Kidney (tissue), 13 donors: ENCODE measurements at regions not wholly inside any gene's neighbourhood (a gene's known extent, or its start where the extent isn't known, plus 50 kb on each side); places are given as distances from the start of the nearest gene placed in this dataset.

Experiments used
- DNase-seq, 5 donors: peaks; one replicate each; pipeline ENCODE4 v3.0.0-alpha.2; 2013 to 2020
- FAIRE-seq: peaks from 2 replicates; lab custom pipeline; 2012; peaks lifted over from hg19 to GRCh38; lab: Jason Lieb, UNC
- H3K27ac ChIP-seq, 2 donors: one replicate each; pipeline ENCODE4 v1.7.0; 2013; ENCODE audit warnings: low read depth in 2 of 2, low read length in 2 of 2, inconsistent platforms in 1 of 2
- H3K27me3 ChIP-seq: one replicate; pipeline ENCODE4 v1.7.1; 2013; ENCODE audit warnings: low read length, inconsistent platforms; ENCODE audit not compliant: control insufficient read depth, insufficient read depth
- H3K36me3 ChIP-seq, 3 donors: one replicate each; pipeline versions ENCODE4 v1.7.0 to v1.7.1; 2013; ENCODE audit warnings: low read length in 3 of 3, control low read depth in 1 of 3, inconsistent platforms in 1 of 3; ENCODE audit not compliant: insufficient read depth in 3 of 3, control insufficient read depth in 2 of 3
- H3K4me1 ChIP-seq, 3 donors: one replicate each; pipeline versions ENCODE4 v1.7.0 to v1.7.1; 2013; ENCODE audit warnings: low read length in 3 of 3, inconsistent platforms in 1 of 3, low read depth in 1 of 3; ENCODE audit not compliant: control insufficient read depth in 2 of 3, insufficient read depth in 2 of 3
- H3K4me3 ChIP-seq, 3 donors: one replicate each; pipeline versions ENCODE4 v1.7.0 to v1.8.1; 2013; ENCODE audit warnings: low read length in 3 of 3, control low read depth in 1 of 3, inconsistent platforms in 1 of 3
- H3K9ac ChIP-seq, 3 donors: one replicate each; pipeline versions ENCODE4 v1.7.0 to v1.7.1; 2013; ENCODE audit warnings: low read length in 3 of 3, control low read depth in 1 of 3, inconsistent platforms in 1 of 3
- H3K9me3 ChIP-seq, 3 donors: one replicate each; pipeline versions ENCODE4 v1.7.0 to v1.7.1; 2013; ENCODE audit warnings: low read length in 3 of 3, control low read depth in 1 of 3, inconsistent platforms in 1 of 3; ENCODE audit not compliant: control insufficient read depth in 2 of 3, insufficient read depth in 1 of 3
- intact Hi-C: fragments of 100-400 bp; cut with DNase I; formaldehyde crosslinking; loops from one replicate; pipeline ENCODE4 v1.11.1; 2022
- TF ChIP-seq, protein P1 (sequence below): IDR thresholded peaks from 3 replicates; pipeline ENCODE4 v1.5.1; 2012; ENCODE audit warnings: mild to moderate bottlenecking, moderate library complexity, borderline replicate concordance; ENCODE audit not compliant: insufficient read depth; ENCODE audit errors: extremely low read depth
- donor health status: control.
- donor health status: control.
- donor health status: control.
- donor health status: control.
- donor health status: control.
- donor health status: DM: yes; HTN: yes; CAD: no.
- donor health status: Normal renal cell carcinoma (clear cell type).

DNA sequence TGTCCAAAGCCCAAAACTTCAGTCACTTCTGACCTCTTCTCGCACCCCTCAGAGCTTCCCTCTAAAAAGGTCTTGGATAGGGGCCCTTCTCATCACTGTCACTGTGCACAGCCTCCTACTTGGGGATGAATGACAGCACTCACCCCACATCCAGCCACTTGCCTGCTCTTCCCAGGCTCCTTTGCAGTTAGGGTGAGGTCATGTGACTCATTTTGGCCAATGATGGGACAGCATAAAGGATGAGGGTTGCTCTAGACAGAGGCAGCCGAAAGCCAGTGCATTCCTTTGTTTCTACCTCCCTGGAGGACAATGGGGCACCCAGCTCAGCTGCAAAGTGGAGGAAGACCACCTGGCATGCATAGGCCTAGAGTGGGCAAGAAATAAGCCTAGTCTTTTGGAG lies 1413.3 kb downstream of the TBC1D22A start:
- FAIRE-seq (no peak), DNase-seq (no peak)
- no peak overlapping the region for H3K4me3 ChIP-seq
- H3K9me3 ChIP-seq = no peaks in the 10 kb centered on the region
- intact Hi-C loops = no loop called here
- H3K27me3 ChIP-seq = no peaks in the 10 kb centered on the region
- no peak overlapping the region for H3K27ac ChIP-seq
- no peaks in the 10 kb centered on the region for H3K36me3 ChIP-seq
- no peak overlapping the region for H3K9ac ChIP-seq
- no peaks in the 10 kb centered on the region for H3K4me1 ChIP-seq
- TF ChIP-seq, protein P1, sequence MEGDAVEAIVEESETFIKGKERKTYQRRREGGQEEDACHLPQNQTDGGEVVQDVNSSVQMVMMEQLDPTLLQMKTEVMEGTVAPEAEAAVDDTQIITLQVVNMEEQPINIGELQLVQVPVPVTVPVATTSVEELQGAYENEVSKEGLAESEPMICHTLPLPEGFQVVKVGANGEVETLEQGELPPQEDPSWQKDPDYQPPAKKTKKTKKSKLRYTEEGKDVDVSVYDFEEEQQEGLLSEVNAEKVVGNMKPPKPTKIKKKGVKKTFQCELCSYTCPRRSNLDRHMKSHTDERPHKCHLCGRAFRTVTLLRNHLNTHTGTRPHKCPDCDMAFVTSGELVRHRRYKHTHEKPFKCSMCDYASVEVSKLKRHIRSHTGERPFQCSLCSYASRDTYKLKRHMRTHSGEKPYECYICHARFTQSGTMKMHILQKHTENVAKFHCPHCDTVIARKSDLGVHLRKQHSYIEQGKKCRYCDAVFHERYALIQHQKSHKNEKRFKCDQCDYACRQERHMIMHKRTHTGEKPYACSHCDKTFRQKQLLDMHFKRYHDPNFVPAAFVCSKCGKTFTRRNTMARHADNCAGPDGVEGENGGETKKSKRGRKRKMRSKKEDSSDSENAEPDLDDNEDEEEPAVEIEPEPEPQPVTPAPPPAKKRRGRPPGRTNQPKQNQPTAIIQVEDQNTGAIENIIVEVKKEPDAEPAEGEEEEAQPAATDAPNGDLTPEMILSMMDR = no peak

DNA sequence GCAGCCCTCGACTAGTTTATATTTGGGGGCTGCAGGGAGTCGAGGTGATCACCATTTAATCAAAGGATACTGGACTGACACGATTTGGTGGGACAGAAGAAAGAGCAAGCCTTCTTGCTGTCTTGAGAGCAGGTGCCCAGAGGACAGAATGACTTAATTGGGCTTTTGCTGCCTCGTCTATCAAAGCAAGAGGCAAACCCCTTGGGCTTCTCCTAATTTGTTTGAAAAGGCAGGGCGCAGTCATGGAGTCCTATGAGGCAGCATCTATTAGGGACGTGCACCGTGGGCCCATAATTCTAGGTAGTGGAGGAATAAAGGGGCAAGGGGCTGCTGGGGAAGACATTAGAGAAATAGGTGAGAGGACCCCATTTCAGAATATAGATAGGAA lies 1411.3 kb downstream of the TBC1D22A start:
- Histone ChIP-seq H3K4me1 (no peaks in the 10 kb centered on the region), H3K27me3 (no peaks in the 10 kb centered on the region), H3K9me3 (no peaks in the 10 kb centered on the region), H3K9ac (no peak overlapping the region), H3K36me3 (no peaks in the 10 kb centered on the region), H3K4me3 (no peak overlapping the region), H3K27ac (no peak overlapping the region)
- TF ChIP-seq, protein P1 = no peak
- no peak for FAIRE-seq
- no peak for DNase-seq
- intact Hi-C loops = no loop called here

DNA sequence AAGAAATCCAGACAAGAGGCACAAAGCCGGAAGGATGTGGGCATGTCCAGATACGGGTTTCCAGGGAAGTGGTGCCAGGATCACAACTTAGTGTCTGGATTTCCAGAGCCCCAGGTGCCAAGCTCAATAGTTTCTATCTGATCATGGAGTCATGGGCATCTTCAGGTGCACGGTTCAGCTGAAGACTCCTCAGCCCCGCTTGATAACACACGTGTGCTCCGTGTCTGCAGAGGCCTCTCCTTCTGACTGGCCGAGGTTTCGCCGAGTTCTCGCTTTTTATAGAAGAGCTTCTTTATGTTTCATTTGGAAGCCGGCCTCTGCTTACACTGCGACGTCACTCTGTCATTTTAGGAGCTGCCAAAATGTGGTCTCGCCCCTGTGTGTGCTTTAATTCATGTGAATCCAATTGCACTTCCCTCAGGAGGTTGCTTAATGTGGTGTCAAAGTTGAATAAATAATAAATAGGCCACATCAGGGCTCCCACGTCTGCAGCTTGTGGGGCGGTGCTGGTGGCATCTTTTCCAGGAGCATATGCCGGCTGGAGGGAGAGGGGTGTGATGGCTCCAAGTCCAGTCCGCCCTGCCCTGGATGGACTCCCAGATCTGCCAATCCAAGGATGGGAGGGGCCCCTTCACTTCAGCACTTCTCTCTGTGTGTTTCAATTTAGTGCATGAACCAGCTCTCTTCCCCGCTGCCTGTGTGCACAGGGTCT lies 1410.8 kb downstream of the TBC1D22A start:
- FAIRE-seq = no peak
- TF ChIP-seq, protein P1 = no peak
- intact Hi-C loops = no loop called here

More for the DNA sequence above, 1410.8 kb downstream of the TBC1D22A start:
- Histone ChIP-seq H3K27ac (no peak overlapping the region), H3K4me1 (no peaks in the 10 kb centered on the region), H3K9ac (no peak overlapping the region), H3K4me3 (no peak overlapping the region), H3K27me3 (no peaks in the 10 kb centered on the region), H3K36me3 (no peaks in the 10 kb centered on the region), H3K9me3 (no peaks in the 10 kb centered on the region)
- no peak for DNase-seq
